ENCODE measurements at regions not wholly inside any gene's neighbourhood (a gene's known extent, or its start where the extent isn't known, plus 50 kb on each side); places are given as distances from the start of the nearest gene placed in this dataset.

GRCh38 chr5:165282491-165282890 is 1777.1 kb downstream of the MAT2B start:
- TF ChIP-seq CTCF (IDR thresholded peaks at IDR 0.05) (no peak), EZH2 (IDR thresholded peaks at IDR 0.05; ENCODE audit: borderline replicate concordance, insufficient read depth, low read depth, low read length, poor library complexity, severe bottlenecking) (no peak)
